Activated CD4-positive, alpha-beta T cell treated with anti-CD3 and anti-CD28 coated beads, Interleukin-2, Interleukin-4, amounts not matched to agents 100 ng/mL and 50 ng/mL, durations not matched to agents 16 hours and 8 hours (primary cell): ENCODE measurements at regions not wholly inside any gene's neighbourhood (a gene's known extent, or its start where the extent isn't known, plus 50 kb on each side); places are given as distances from the start of the nearest gene placed in this dataset.
A peak's percentile ranks its signal among the peaks of the same experiment; 100 is the strongest.

ENCODE experiments used
- DNase-seq: peaks from one replicate; pipeline ENCODE4 v3.0.0-alpha.2; 2020; ENCODE audit warnings: low spot score

GRCh38 chr13:107864543-107865317 lies 350.6 kb downstream of the LIG4 start:
- DNase-seq, result peak; percentile 15

GRCh38 chr13:107860284-107860683 lies 355.1 kb downstream of the LIG4 start:
- no peak for DNase-seq

GRCh38 chr13:107854880-107855279 lies 360.5 kb downstream of the LIG4 start:
- DNase-seq, result no peak

DNA sequence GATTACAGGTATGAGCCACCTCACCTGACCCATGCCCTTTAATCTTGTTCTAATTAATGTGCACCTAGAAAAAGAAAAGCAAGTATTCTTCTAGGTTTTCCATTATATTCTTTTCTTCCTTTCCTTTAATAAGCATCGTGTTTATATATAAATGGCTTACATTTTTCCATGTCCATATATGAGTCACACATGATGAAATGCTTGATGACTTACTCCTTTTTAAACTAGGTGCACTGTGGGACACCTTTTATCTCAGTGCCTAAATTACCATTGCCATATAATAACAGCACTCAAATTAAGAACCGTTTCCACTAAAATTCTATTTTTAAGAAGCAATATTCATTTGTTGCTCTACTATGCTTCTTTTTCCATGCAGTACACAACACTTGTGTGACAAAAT lies 363.3 kb downstream of the LIG4 start:
- DNase-seq, result no peak

GRCh38 chr13:107851670-107852069 lies 363.7 kb downstream of the LIG4 start:
- DNase-seq, result no peak

DNA sequence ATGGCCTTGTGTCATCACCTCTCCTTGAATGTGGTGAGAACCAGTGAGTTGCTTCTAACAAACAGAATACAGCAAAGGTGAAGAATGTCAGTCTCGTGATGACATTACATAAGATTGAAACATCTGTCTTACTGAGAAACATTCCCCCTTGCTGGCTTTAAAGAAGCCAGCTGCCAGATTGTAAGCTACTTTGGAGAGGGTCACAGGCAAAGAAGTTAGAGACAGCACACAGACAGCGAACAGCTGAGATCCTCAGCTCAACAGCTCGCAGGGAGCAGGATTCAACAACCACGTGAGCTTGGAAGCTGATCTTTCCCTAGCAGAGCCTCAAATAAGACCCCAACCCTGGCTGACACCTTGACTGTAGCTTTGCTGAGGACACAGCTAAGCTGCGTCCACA lies 367.9 kb downstream of the LIG4 start:
- no peak for DNase-seq

- DNase-seq, result no peak
Measured at GRCh38 chr13:107846642-107847041, 368.7 kb downstream of the LIG4 start.

GRCh38 chr13:107845911-107846310 lies 369.4 kb downstream of the LIG4 start:
- DNase-seq, result no peak

DNA sequence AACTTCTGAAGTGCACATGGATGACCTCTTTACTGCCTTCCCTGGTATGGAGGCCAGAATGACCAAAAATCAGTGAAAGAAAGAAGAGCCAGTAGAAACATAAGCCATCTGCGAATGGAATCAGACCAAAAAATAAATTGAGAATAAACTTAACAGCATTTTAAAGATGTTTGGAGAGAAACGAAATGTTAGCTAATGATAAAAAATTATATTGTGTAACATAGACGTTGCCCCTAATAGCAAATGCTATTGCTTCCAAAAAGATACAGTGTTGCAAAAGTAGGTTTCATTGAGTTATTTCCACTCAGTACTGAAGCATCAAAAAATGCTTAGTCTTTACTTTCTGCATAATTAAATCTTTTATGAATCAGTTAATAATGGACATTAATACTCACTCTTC lies 371.7 kb downstream of the LIG4 start:
- no peak for DNase-seq

DNA sequence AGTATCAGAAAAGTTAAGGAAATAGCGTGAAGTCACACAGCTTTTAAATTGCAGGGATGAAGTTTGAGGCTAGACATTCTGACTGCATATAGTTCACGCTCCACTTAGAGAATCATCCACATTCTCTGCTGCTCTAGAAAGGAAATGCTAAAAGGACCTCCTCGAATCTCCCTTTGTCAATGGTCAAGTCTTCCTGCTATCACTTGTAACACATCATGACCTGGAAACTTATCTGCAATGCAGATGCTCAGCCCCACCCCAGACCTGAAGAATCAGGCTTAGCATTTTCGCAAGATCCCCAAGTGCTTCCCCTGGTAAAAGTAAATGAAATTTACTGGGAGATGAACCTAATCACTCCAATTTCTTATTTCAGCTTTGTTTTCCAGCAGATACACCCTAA lies 372.1 kb downstream of the LIG4 start:
- no peak for DNase-seq

DNA sequence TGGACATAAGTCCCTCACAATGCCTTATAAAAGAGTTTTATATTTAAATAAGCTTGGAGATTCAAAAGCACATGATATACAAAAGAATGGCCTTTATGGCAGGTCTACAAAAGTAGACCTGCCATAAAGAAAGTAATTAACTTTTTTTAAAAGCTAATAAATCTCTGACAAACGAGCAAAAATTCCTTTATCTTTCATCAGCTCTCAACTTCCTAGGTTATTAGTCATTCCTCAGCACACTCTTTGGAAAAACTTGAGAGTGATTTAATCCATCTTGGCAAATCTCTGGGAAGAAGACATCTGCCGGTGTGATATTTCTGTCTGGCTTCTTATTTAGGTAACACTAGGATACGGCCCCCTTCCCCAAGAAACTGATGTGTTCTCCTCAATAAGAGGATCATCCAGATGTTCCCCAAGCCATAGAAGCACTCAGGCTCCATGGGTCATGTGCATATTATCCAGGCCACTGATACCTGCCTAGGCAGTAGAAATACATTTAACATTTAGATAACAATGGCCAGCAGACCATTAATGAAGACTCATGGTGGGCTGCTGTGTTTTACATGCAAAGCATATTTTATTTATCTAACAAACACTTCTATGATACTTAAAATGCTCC lies 372.7 kb downstream of the LIG4 start:
- no peak for DNase-seq

- no peak for DNase-seq
Measured at GRCh38 chr13:107838588-107839161, 376.7 kb downstream of the LIG4 start.

DNA sequence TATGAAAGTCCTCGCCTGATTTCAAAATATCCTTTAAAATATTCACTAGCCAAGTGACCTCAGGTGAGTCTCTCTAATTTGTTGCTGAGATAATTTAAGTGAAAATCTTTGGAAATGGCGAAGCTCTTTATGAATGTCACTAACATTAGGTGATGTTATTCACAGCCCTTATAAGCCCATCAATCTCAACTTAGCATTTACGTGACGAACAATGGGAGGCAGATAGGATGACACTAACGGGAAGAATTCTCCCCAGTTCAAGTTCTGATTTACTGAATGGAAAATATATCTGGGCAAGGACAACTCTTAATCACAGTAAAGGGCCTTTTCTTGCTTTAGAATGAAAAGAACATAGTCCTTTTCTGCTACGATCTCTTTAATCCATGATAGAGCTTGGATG lies 378.7 kb downstream of the LIG4 start:
- no peak for DNase-seq

GRCh38 chr13:107835339-107836018 lies 379.9 kb downstream of the LIG4 start:
- DNase-seq, result no peak

GRCh38 chr13:107834717-107835116 lies 380.6 kb downstream of the LIG4 start:
- no peak for DNase-seq

DNA sequence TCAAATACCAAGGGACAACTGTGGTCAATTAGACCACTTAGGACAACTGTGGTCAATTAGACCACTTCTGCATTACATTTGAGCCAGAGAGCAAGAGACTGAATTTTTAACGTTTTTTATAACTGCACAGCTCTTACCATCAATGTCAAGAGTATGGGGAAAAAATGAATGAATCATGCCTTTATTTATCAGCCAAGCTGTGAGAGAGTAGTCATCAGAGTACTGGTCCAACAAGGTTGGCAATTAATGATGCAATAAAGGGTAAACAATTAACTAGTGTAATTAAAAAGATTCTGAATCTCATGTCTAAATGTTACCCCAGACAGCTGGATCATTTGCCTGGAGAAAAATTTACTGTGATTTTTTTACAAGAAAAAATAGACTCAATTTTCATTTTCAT lies 381.1 kb downstream of the LIG4 start:
- no peak for DNase-seq

DNA sequence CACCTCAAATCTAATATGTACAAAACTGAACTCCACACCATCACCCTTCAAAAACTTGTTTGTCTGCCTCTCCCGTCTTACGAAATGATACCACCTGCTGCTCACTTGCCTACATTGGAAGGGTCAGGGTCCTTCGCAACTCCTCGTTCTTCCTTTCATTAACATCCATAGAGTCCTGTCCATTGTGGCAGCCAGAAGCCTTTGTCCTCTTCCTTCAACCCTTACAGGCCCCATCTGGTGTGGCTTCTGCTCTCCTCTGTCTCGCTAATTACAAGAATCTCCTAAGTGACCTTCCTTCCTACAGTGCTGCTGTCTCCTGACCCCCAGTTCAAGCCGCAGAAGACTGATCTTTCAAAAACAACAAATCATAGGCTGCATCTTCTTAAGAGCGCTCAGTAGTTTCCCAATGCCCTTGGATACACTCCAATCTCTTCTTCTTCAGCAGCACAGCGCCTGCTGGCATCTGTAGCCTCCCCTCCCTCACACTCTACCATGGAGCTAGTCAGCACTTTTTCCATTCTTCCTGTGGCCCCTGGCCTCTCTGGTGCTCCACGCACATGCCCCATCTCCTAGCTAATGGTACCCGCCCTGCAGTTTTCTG lies 382.7 kb downstream of the LIG4 start:
- no peak for DNase-seq

DNA sequence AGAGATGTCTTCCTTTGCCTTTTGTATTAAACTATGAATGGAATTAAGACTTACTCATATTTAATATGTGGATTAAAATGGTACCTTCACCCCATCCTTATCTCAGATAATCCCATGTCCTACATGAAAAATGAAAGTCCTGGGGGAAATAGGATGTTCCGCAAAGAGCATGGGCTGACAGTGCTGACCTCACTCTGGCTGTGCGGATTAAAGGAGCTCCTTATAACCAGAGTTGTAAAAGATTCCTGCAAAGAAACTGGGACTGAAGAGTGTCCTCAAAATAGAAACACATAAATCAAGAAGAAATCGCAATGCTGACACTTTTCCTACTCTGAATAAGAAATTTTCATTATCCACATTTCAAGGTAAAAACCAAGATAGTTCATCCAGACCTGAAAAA lies 384.5 kb downstream of the LIG4 start:
- DNase-seq, result no peak

GRCh38 chr13:107827840-107828549 lies 387.3 kb downstream of the LIG4 start:
- DNase-seq, result no peak

GRCh38 chr13:107824635-107825034 lies 390.7 kb downstream of the LIG4 start:
- DNase-seq, result no peak

DNA sequence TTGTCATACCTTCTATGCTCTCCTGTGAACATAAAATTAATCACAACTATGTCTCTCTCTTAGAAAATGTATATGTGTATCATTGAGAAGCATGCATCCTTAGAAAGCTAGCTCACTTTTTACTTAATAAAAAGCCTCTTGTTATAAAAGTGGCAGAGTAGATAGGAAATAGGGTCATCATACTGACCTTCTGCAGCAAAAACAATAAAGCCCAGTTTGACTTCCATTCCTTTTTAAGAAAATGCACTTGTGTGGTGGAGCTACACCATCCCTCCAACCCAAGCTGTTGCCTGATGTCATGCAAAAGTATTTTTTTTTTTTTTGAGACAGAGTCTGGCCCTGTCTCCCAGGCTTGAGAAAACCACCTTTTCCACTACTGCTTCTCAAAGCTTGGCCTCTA lies 393.3 kb downstream of the LIG4 start:
- no peak for DNase-seq

DNA sequence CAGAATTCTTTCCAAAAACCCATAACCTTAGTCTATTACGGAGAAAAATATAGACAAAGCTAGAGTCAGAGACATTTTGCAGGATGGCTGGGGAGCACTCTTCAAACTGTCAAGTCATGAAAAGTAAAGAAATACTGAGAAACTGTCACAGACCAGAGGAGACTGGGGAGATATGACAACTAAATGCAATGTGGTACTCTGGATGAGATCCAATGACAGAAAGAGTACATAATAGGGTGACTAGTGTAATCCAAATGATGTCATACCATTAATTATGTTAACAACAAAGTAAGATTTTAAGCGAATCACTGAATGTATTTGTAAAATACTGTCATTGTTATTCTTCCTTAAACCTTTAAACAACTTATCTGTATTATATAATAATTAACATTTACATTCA lies 393.8 kb downstream of the LIG4 start:
- DNase-seq, result no peak
